ENCODE measurements at regions not wholly inside any gene's neighbourhood (a gene's known extent, or its start where the extent isn't known, plus 50 kb on each side); places are given as distances from the start of the nearest gene placed in this dataset.
A peak's percentile ranks its signal among the peaks of the same experiment; 100 is the strongest.

GRCh38 chr1:222938986-222939385 lies 124.1 kb downstream of the DISP1 start:
- Mint-ChIP-seq H3K27ac (ENCODE audit: unreplicated experiment) (no peak overlapping the region), H3K27me3 (ENCODE audit: unreplicated experiment) (no peaks in the 10 kb centered on the region), H3K4me3 (ENCODE audit: unreplicated experiment) (no peak overlapping the region), H3K9me3 (ENCODE audit: unreplicated experiment) (no peaks in the 10 kb centered on the region), H3K36me3 (ENCODE audit: low read depth, unreplicated experiment) (peaks cover 17% of the 10 kb centered on the region), H3K4me1 (ENCODE audit: unreplicated experiment) (peaks cover 9% of the 10 kb centered on the region)
- TF ChIP-seq CTCF (IDR thresholded peaks at IDR 0.05; ENCODE audit: unreplicated experiment) = no peak
- no peak for DNase-seq (ENCODE audit: low spot score)

GRCh38 chr1:222940095-222940494 lies 125.3 kb downstream of the DISP1 start:
- no peak overlapping the region for H3K27ac Mint-ChIP-seq (ENCODE audit: unreplicated experiment)
- H3K4me1 Mint-ChIP-seq (ENCODE audit: unreplicated experiment) = peaks cover 8% of the 10 kb centered on the region

GRCh38 chr1:222940906-222941305 lies 126.1 kb downstream of the DISP1 start:
- DNase-seq (ENCODE audit: low spot score) = no peak
- Mint-ChIP-seq H3K36me3 (ENCODE audit: low read depth, unreplicated experiment) (peaks cover 20% of the 10 kb centered on the region), H3K4me1 (ENCODE audit: unreplicated experiment) (peaks cover 8% of the 10 kb centered on the region), H3K27me3 (ENCODE audit: unreplicated experiment) (no peaks in the 10 kb centered on the region), H3K9me3 (ENCODE audit: unreplicated experiment) (no peaks in the 10 kb centered on the region), H3K27ac (ENCODE audit: unreplicated experiment) (no peak overlapping the region), H3K4me3 (ENCODE audit: unreplicated experiment) (no peak overlapping the region)
- no peak for TF ChIP-seq CTCF (IDR thresholded peaks at IDR 0.05; ENCODE audit: unreplicated experiment)

More at GRCh38 chr1:222940095-222940494, 125.3 kb downstream of the DISP1 start:
- Mint-ChIP-seq H3K4me3 (ENCODE audit: unreplicated experiment) (no peak overlapping the region), H3K27me3 (ENCODE audit: unreplicated experiment) (no peaks in the 10 kb centered on the region), H3K9me3 (ENCODE audit: unreplicated experiment) (no peaks in the 10 kb centered on the region), H3K36me3 (ENCODE audit: low read depth, unreplicated experiment) (peaks cover 20% of the 10 kb centered on the region)
- no peak for DNase-seq (ENCODE audit: low spot score)
- no peak for TF ChIP-seq CTCF (IDR thresholded peaks at IDR 0.05; ENCODE audit: unreplicated experiment)

- Mint-ChIP-seq H3K27me3 (ENCODE audit: unreplicated experiment) (no peaks in the 10 kb centered on the region), H3K4me3 (ENCODE audit: unreplicated experiment) (no peak overlapping the region), H3K36me3 (ENCODE audit: low read depth, unreplicated experiment) (peaks cover 20% of the 10 kb centered on the region), H3K9me3 (ENCODE audit: unreplicated experiment) (no peaks in the 10 kb centered on the region), H3K27ac (ENCODE audit: unreplicated experiment) (no peak overlapping the region), H3K4me1 (ENCODE audit: unreplicated experiment) (peaks cover 8% of the 10 kb centered on the region)
- no peak for DNase-seq (ENCODE audit: low spot score)
- TF ChIP-seq CTCF (IDR thresholded peaks at IDR 0.05; ENCODE audit: unreplicated experiment) = no peak
Measured at GRCh38 chr1:222941425-222941824, 126.6 kb downstream of the DISP1 start.

GRCh38 chr1:222946436-222946835 lies 131.6 kb downstream of the DISP1 start:
- no peak overlapping the region for H3K4me3 Mint-ChIP-seq (ENCODE audit: unreplicated experiment)
- no peak for TF ChIP-seq CTCF (IDR thresholded peaks at IDR 0.05; ENCODE audit: unreplicated experiment)
- peaks cover 18% of the 10 kb centered on the region for H3K4me1 Mint-ChIP-seq (ENCODE audit: unreplicated experiment)
- peak overlapping the region; percentile 16 for H3K27ac Mint-ChIP-seq (ENCODE audit: unreplicated experiment)
- H3K36me3 Mint-ChIP-seq (ENCODE audit: low read depth, unreplicated experiment) = peaks cover 20% of the 10 kb centered on the region
- no peak for DNase-seq (ENCODE audit: low spot score)
- H3K27me3 Mint-ChIP-seq (ENCODE audit: unreplicated experiment) = no peaks in the 10 kb centered on the region
- no peaks in the 10 kb centered on the region for H3K9me3 Mint-ChIP-seq (ENCODE audit: unreplicated experiment)
